GM18858 (cell line): ENCODE measurements at regions not wholly inside any gene's neighbourhood (a gene's known extent, or its start where the extent isn't known, plus 50 kb on each side); places are given as distances from the start of the nearest gene placed in this dataset.
"Not testable (repeated sequence)": the region's sequence is repeated elsewhere in the genome, so short reads cannot be mapped to it uniquely, and the experiment has no call there.

Experiments used
- ATAC-seq: cut with Tn5 transposase; IDR thresholded peaks from one replicate; pipeline ENCODE4 v1.9.1; 2021; ENCODE audit not compliant: unreplicated experiment

GRCh38 chr18:43936176-43936575, 658.9 kb upstream of the SYT4 start:
- ATAC-seq, result no peak

GRCh38 chr18:43949291-43949690, 672.0 kb upstream of the SYT4 start:
- no peak for ATAC-seq

GRCh38 chr18:43950062-43950461, 672.8 kb upstream of the SYT4 start:
- no peak for ATAC-seq

- ATAC-seq, result no peak
These were observed 675.1 kb upstream of the SYT4 start for GRCh38 chr18:43952398-43952797.

- no peak for ATAC-seq
These were observed 684.4 kb upstream of the SYT4 start for GRCh38 chr18:43961722-43962121.

GRCh38 chr18:43964666-43965065, 687.4 kb upstream of the SYT4 start:
- ATAC-seq, result no peak

- ATAC-seq, result no peak
These were observed 688.4 kb upstream of the SYT4 start for GRCh38 chr18:43965691-43966090.

GRCh38 chr18:43970656-43971055, 693.4 kb upstream of the SYT4 start:
- no peak for ATAC-seq

- ATAC-seq, result no peak
These were observed 700.9 kb upstream of the SYT4 start for GRCh38 chr18:43978174-43978573.

GRCh38 chr18:43982582-43982981, 698.1 kb upstream of the SETBP1 start:
- no peak for ATAC-seq

- not testable (repeated sequence) for ATAC-seq
These were observed 693.6 kb upstream of the SETBP1 start for GRCh38 chr18:43987061-43987460.

- ATAC-seq, result no peak
These were observed 687.9 kb upstream of the SETBP1 start for GRCh38 chr18:43992741-43993140.

- no peak for ATAC-seq
These were observed 686.3 kb upstream of the SETBP1 start for GRCh38 chr18:43994381-43994780.

GRCh38 chr18:44013871-44014270, 666.8 kb upstream of the SETBP1 start:
- no peak for ATAC-seq

GRCh38 chr18:44025421-44025820, 655.3 kb upstream of the SETBP1 start:
- ATAC-seq, result no peak

- no peak for ATAC-seq
These were observed 652.6 kb upstream of the SETBP1 start for GRCh38 chr18:44028109-44028508.

- no peak for ATAC-seq
These were observed 649.6 kb upstream of the SETBP1 start for GRCh38 chr18:44031063-44031462.

- ATAC-seq, result no peak
These were observed 647.5 kb upstream of the SETBP1 start for GRCh38 chr18:44033144-44033701.

- no peak for ATAC-seq
These were observed 645.1 kb upstream of the SETBP1 start for GRCh38 chr18:44035554-44035953.

- no peak for ATAC-seq
These were observed 644.2 kb upstream of the SETBP1 start for GRCh38 chr18:44036501-44036900.

- ATAC-seq, result no peak
These were observed 641.5 kb upstream of the SETBP1 start for GRCh38 chr18:44039216-44039615.

GRCh38 chr18:44039826-44040225, 640.9 kb upstream of the SETBP1 start:
- ATAC-seq, result no peak

GRCh38 chr18:44041553-44041952, 639.1 kb upstream of the SETBP1 start:
- no peak for ATAC-seq

GRCh38 chr18:44041961-44042360, 638.7 kb upstream of the SETBP1 start:
- no peak for ATAC-seq
